GM20000 (cell line): ENCODE measurements at regions not wholly inside any gene's neighbourhood (a gene's known extent, or its start where the extent isn't known, plus 50 kb on each side); places are given as distances from the start of the nearest gene placed in this dataset.

ENCODE experiments used
- DNase-seq: peaks from one replicate; pipeline ENCODE4 v3.0.0; 2012; ENCODE audit warnings: low spot score
- CTCF ChIP-seq: IDR thresholded peaks from 2 replicates; pipeline ENCODE4 v1.5.1; 2012; ENCODE audit warnings: mild to moderate bottlenecking, control low read depth; ENCODE audit errors: extremely low read depth, missing control alignments

GRCh38 chr4:108367751-108368150, 199.0 kb upstream of the LEF1 start:
- TF ChIP-seq CTCF: no peak
- no peak for DNase-seq

GRCh38 chr4:108366716-108367115, 198.0 kb upstream of the LEF1 start:
- TF ChIP-seq CTCF: no peak
- DNase-seq: no peak

- no peak for DNase-seq
These were observed 196.8 kb upstream of the LEF1 start for GRCh38 chr4:108365551-108365950.

GRCh38 chr4:108361886-108362285, 193.2 kb upstream of the LEF1 start:
- TF ChIP-seq CTCF: no peak
- DNase-seq: no peak

More at GRCh38 chr4:108365551-108365950, 196.8 kb upstream of the LEF1 start:
- TF ChIP-seq CTCF: no peak

GRCh38 chr4:108361446-108361820, 192.7 kb upstream of the LEF1 start:
- TF ChIP-seq CTCF: no peak
- no peak for DNase-seq

GRCh38 chr4:108360754-108361445, 192.2 kb upstream of the LEF1 start:
- DNase-seq: no peak
- no peak for TF ChIP-seq CTCF

- no peak for TF ChIP-seq CTCF
- no peak for DNase-seq
These were observed 191.4 kb upstream of the LEF1 start for GRCh38 chr4:108359986-108360681.
